ENCODE measurements at regions not wholly inside any gene's neighbourhood (a gene's known extent, or its start where the extent isn't known, plus 50 kb on each side); places are given as distances from the start of the nearest gene placed in this dataset.

- Histone ChIP-seq H3K36me3 (ENCODE audit: control insufficient read depth, insufficient read depth, low read length) (no peaks in the 10 kb centered on the region), H3K27ac (ENCODE audit: extremely low read depth, low read depth, low read length) (no peak overlapping the region), H3K4me3 (no peak overlapping the region), H3K4me1 (replicated peaks in 1 of 2; ENCODE audit: control insufficient read depth in 2 of 2, insufficient read depth in 2 of 2, low read length in 2 of 2) (no peaks in the 10 kb centered on the region), H3K9me3 (replicated peaks; ENCODE audit: control insufficient read depth, insufficient read depth, low read depth, low read length) (0 out of 2 replicates have a peak, but pooled peaks cover 3% of the 10 kb centered on the region), H3K79me2 (ENCODE audit: control insufficient read depth, insufficient read depth, low read length) (no peaks in the 10 kb centered on the region), H3K4me2 (ENCODE audit: insufficient read depth, low read length) (no peak overlapping the region), H3K9ac (ENCODE audit: insufficient read depth in 1 of 2, low read depth in 2 of 2, low read length in 2 of 2) (no peak overlapping the region), H4K20me1 (replicated peaks; ENCODE audit: control insufficient read depth, insufficient read depth, low read length) (no peaks in the 10 kb centered on the region), H3K27me3 (ENCODE audit: control insufficient read depth in 2 of 2, insufficient read depth in 2 of 2, low read length in 2 of 2) (no peaks in the 10 kb centered on the region), H2AFZ (ENCODE audit: low read depth, low read length) (no peak overlapping the region), H3K9me1 (ENCODE audit: control insufficient read depth, insufficient read depth, low read length) (no peaks in the 10 kb centered on the region)
- TF ChIP-seq MCM2 (IDR thresholded peaks at IDR 0.05; ENCODE audit: low read depth) (no peak), TCF15 (CRISPR knock-in tag; IDR thresholded peaks at IDR 0.05) (no peak), BCOR (IDR thresholded peaks at IDR 0.05) (no peak), HDAC1 (IDR thresholded peaks at IDR 0.05) (no peak), POLR2AphosphoS5 (IDR thresholded peaks at IDR 0.05; ENCODE audit: control insufficient read depth, insufficient read depth, low read depth, low read length) (no peak), MECOM (CRISPR knock-in tag; IDR thresholded peaks at IDR 0.05) (no peak), ZNF644 (tag; IDR thresholded peaks at IDR 0.05; ENCODE audit: low read depth) (no peak), ETS1 (conservative IDR thresholded peaks at IDR 0.05; ENCODE audit: control insufficient read depth, low read depth, low read length) (no peak), FOXJ3 (CRISPR knock-in tag; IDR thresholded peaks at IDR 0.05) (no peak), PCBP2 (IDR thresholded peaks at IDR 0.05; ENCODE audit: low read depth, low read length, poor library complexity, severe bottlenecking) (no peak), SRSF9 (IDR thresholded peaks at IDR 0.05; ENCODE audit: borderline replicate concordance, low read depth, low read length) (no peak), YY1 (IDR thresholded peaks at IDR 0.05; ENCODE audit: borderline replicate concordance in 1 of 3, control insufficient read depth in 1 of 3, extremely low read depth in 1 of 3, insufficient read depth in 3 of 3, insufficient read length in 1 of 3, insufficient replicate concordance in 2 of 3, low read depth in 1 of 3, low read length in 2 of 3) (no peak), KLF10 (CRISPR knock-in tag; IDR thresholded peaks at IDR 0.05) (no peak), CHD1 (IDR thresholded peaks at IDR 0.05; ENCODE audit: low read length) (no peak)
- in situ Hi-C loops (cut with MboI), result no loop called here
- POLR2A ChIA-PET, result no interaction called here
- no TSS peak for BruUV-seq (replicated peaks)
- ATAC-seq, result no peak
- no peak for FAIRE-seq
- CTCF ChIA-PET (ENCODE audit: low intra/inter-chr PET ratio), result no interaction called here
- intact Hi-C loops (cut with micrococcal nuclease), result no loop called here
- no peak for DNase-seq (ENCODE audit: extremely low read depth in 1 of 4, low spot score in 3 of 4)
These were observed 211.7 kb upstream of the RGPD4 start for GRCh38 chr2:107615039-107615438.

Data from K562 (cell line).